ENCODE measurements at regions not wholly inside any gene's neighbourhood (a gene's known extent, or its start where the extent isn't known, plus 50 kb on each side); places are given as distances from the start of the nearest gene placed in this dataset.

GRCh38 chr1:243944429-243945160 lies 94.6 kb upstream of the AKT3 start:
- H3K9ac ChIP-seq (ENCODE audit: low read depth, low read length), result no peak overlapping the region
- H3K4me1 ChIP-seq (ENCODE audit: control insufficient read depth, insufficient read depth, low read length), result peaks cover 20% of the 10 kb centered on the region
- no peak overlapping the region for H3K27ac ChIP-seq (ENCODE audit: low read depth, low read length)
- no peaks in the 10 kb centered on the region for H3K9me3 ChIP-seq (ENCODE audit: control insufficient read depth, insufficient read depth, low read length)
- no peaks in the 10 kb centered on the region for H3K36me3 ChIP-seq (ENCODE audit: control insufficient read depth, insufficient read depth, low read length)
- H3K4me3 ChIP-seq (ENCODE audit: low read depth, low read length), result peak overlapping the region; percentile 48; the same call in 1 of the 2 replicates
- H3K27me3 ChIP-seq (ENCODE audit: control insufficient read depth, insufficient read depth, low read length), result peaks cover 21% of the 10 kb centered on the region

GRCh38 chr1:243943671-243944428 lies 93.8 kb upstream of the AKT3 start:
- H3K27ac ChIP-seq (ENCODE audit: low read depth, low read length), result no peak overlapping the region
- no peaks in the 10 kb centered on the region for H3K36me3 ChIP-seq (ENCODE audit: control insufficient read depth, insufficient read depth, low read length)
- peaks cover 20% of the 10 kb centered on the region for H3K4me1 ChIP-seq (ENCODE audit: control insufficient read depth, insufficient read depth, low read length)
- H3K9me3 ChIP-seq (ENCODE audit: control insufficient read depth, insufficient read depth, low read length), result no peaks in the 10 kb centered on the region
- peaks cover 21% of the 10 kb centered on the region for H3K27me3 ChIP-seq (ENCODE audit: control insufficient read depth, insufficient read depth, low read length)
- no peak overlapping the region for H3K9ac ChIP-seq (ENCODE audit: low read depth, low read length)
- H3K4me3 ChIP-seq (ENCODE audit: low read depth, low read length), result peak overlapping the region; percentile 48; the same call in 1 of the 2 replicates

- Histone ChIP-seq H3K27me3 (ENCODE audit: control insufficient read depth, insufficient read depth, low read length) (peaks cover 21% of the 10 kb centered on the region), H3K4me3 (ENCODE audit: low read depth, low read length) (no peak overlapping the region), H3K27ac (ENCODE audit: low read depth, low read length) (no peak overlapping the region), H3K36me3 (ENCODE audit: control insufficient read depth, insufficient read depth, low read length) (no peaks in the 10 kb centered on the region), H3K9ac (ENCODE audit: low read depth, low read length) (no peak overlapping the region), H3K4me1 (ENCODE audit: control insufficient read depth, insufficient read depth, low read length) (peaks cover 20% of the 10 kb centered on the region), H3K9me3 (ENCODE audit: control insufficient read depth, insufficient read depth, low read length) (no peaks in the 10 kb centered on the region)
Observed at GRCh38 chr1:243942196-243943150, 92.4 kb upstream of the AKT3 start.

DNA sequence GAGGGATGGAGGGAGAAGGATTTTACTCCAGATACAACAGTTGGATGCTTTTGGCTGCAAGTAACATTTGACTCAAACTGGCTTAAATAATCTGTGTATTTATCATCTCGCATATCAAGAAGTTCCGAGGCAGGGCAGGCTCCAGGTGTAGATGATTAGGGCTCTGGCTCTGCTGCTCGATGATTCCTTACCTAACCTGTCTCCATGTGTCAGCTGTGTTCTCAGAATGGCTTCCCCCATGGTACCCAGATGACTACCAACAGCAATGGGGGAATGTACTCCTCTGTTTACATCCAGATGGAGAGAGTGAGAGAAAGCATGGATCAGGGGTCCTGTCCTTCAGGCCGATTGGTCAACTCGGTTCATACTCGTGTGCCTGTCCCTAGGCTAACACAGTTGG lies 90.4 kb upstream of the AKT3 start:
- H3K27ac ChIP-seq (ENCODE audit: low read depth, low read length), result no peak overlapping the region
- H3K9me3 ChIP-seq (ENCODE audit: control insufficient read depth, insufficient read depth, low read length), result no peaks in the 10 kb centered on the region
- no peak overlapping the region for H3K4me3 ChIP-seq (ENCODE audit: low read depth, low read length)
- no peak overlapping the region for H3K9ac ChIP-seq (ENCODE audit: low read depth, low read length)
- H3K4me1 ChIP-seq (ENCODE audit: control insufficient read depth, insufficient read depth, low read length), result peaks cover 11% of the 10 kb centered on the region; the same call in 1 of the 2 replicates
- peaks cover 8% of the 10 kb centered on the region for H3K27me3 ChIP-seq (ENCODE audit: control insufficient read depth, insufficient read depth, low read length)
- H3K36me3 ChIP-seq (ENCODE audit: control insufficient read depth, insufficient read depth, low read length), result no peaks in the 10 kb centered on the region

DNA sequence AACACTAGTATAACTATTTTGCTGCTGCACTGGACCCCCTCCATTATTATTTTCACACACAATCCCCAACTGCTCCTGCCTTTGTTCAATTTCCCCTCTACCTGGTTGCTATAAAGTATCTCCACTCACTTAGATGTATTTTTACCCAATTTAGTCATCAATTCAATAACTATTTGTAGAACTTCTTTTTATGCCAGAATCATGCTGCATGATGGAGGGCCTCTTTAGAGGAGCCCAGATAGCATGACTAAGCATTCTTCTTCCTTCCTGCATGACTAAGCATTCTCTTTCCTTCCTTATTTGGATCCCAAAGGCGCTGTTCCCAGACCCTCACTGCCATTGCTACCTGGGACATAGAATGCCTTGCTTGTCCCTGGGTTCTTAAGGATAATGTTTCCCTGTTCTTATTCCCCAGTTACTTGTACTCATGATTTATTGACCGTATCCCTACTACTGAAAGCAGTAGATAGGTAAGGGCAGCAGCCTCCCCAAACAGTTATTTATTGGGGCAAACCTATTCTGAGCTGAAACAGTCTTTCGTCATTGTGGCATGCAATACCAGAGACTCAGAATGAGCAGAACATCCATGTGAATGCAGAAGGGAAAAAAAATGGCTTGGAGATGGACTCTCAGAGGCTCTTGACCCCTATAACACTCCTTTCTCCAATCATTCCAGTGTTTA lies 89.3 kb upstream of the AKT3 start:
- no peaks in the 10 kb centered on the region for H3K9me3 ChIP-seq (ENCODE audit: control insufficient read depth, insufficient read depth, low read length)
- no peak overlapping the region for H3K4me3 ChIP-seq (ENCODE audit: low read depth, low read length)
- no peaks in the 10 kb centered on the region; the same call in 1 of the 2 replicates for H3K27me3 ChIP-seq (ENCODE audit: control insufficient read depth, insufficient read depth, low read length)
- H3K36me3 ChIP-seq (ENCODE audit: control insufficient read depth, insufficient read depth, low read length), result no peaks in the 10 kb centered on the region
- H3K27ac ChIP-seq (ENCODE audit: low read depth, low read length), result no peak overlapping the region
- H3K9ac ChIP-seq (ENCODE audit: low read depth, low read length), result no peak overlapping the region
- H3K4me1 ChIP-seq (ENCODE audit: control insufficient read depth, insufficient read depth, low read length), result 0 out of 2 replicates have a peak, but pooled peaks cover 6% of the 10 kb centered on the region

DNA sequence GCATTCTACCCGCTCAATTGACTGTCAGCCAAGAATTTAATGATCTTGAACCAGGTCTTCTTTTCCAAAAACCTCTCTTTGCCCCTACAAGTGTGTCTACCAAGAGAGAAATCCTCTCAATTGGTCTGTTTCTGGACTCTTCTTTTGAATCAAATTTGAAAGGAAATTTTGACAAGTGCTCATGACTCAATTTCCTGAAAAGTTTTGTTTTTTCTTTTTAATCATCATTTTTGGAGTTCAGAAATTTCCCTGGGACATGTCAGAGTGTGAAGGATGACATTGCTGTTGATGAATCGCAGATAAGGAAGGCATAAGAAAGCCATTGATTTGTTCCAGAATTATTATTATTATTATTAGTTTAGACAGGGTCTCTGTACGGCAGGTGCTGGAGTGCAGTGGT lies 88.2 kb upstream of the AKT3 start:
- H3K4me1 ChIP-seq (ENCODE audit: control insufficient read depth, insufficient read depth, low read length), result no peaks in the 10 kb centered on the region
- no peaks in the 10 kb centered on the region for H3K36me3 ChIP-seq (ENCODE audit: control insufficient read depth, insufficient read depth, low read length)
- H3K27me3 ChIP-seq (ENCODE audit: control insufficient read depth, insufficient read depth, low read length), result no peaks in the 10 kb centered on the region
- H3K9me3 ChIP-seq (ENCODE audit: control insufficient read depth, insufficient read depth, low read length), result no peaks in the 10 kb centered on the region
- H3K9ac ChIP-seq (ENCODE audit: low read depth, low read length), result no peak overlapping the region
- H3K27ac ChIP-seq (ENCODE audit: low read depth, low read length), result no peak overlapping the region
- H3K4me3 ChIP-seq (ENCODE audit: low read depth, low read length), result no peak overlapping the region

GRCh38 chr1:243933495-243933894 lies 83.5 kb upstream of the AKT3 start:
- Histone ChIP-seq H3K36me3 (ENCODE audit: control insufficient read depth, insufficient read depth, low read length) (no peaks in the 10 kb centered on the region), H3K4me1 (ENCODE audit: control insufficient read depth, insufficient read depth, low read length) (peaks cover 8% of the 10 kb centered on the region; the same call in 1 of the 2 replicates)

DNA sequence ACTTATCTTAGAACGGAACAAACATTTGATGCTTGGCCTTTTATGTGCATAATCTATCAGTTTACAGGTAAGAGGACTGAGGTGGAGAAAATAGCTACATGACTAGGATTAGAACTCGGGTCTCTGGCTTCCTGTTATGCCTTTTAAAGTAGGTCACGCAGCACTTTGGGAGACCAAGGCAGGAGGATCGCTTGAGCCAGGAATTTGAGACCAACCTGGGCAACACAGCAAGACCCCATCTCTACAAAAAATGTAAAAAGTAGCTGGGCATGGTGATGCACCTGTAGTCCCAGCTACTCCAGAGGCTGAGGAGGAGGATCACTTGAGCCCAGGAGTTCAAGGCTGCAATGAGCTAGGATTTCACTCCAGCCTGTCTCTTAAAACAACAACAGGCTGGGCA lies 81.9 kb upstream of the AKT3 start:
- no peaks in the 10 kb centered on the region for H3K9me3 ChIP-seq (ENCODE audit: control insufficient read depth, insufficient read depth, low read length)
- H3K27me3 ChIP-seq (ENCODE audit: control insufficient read depth, insufficient read depth, low read length), result no peaks in the 10 kb centered on the region
- H3K27ac ChIP-seq (ENCODE audit: low read depth, low read length), result no peak overlapping the region
- H3K36me3 ChIP-seq (ENCODE audit: control insufficient read depth, insufficient read depth, low read length), result no peaks in the 10 kb centered on the region
- H3K9ac ChIP-seq (ENCODE audit: low read depth, low read length), result no peak overlapping the region
- peaks cover 14% of the 10 kb centered on the region for H3K4me1 ChIP-seq (ENCODE audit: control insufficient read depth, insufficient read depth, low read length)
- H3K4me3 ChIP-seq (ENCODE audit: low read depth, low read length), result no peak overlapping the region

More at GRCh38 chr1:243933495-243933894, 83.5 kb upstream of the AKT3 start:
- Histone ChIP-seq H3K4me3 (ENCODE audit: low read depth, low read length) (no peak overlapping the region), H3K9ac (ENCODE audit: low read depth, low read length) (no peak overlapping the region), H3K27me3 (ENCODE audit: control insufficient read depth, insufficient read depth, low read length) (no peaks in the 10 kb centered on the region), H3K9me3 (ENCODE audit: control insufficient read depth, insufficient read depth, low read length) (no peaks in the 10 kb centered on the region), H3K27ac (ENCODE audit: low read depth, low read length) (no peak overlapping the region)

GRCh38 chr1:243930822-243931671 lies 81.0 kb upstream of the AKT3 start:
- no peak overlapping the region for H3K9ac ChIP-seq (ENCODE audit: low read depth, low read length)
- H3K27me3 ChIP-seq (ENCODE audit: control insufficient read depth, insufficient read depth, low read length), result no peaks in the 10 kb centered on the region
- H3K36me3 ChIP-seq (ENCODE audit: control insufficient read depth, insufficient read depth, low read length), result no peaks in the 10 kb centered on the region
- H3K4me3 ChIP-seq (ENCODE audit: low read depth, low read length), result no peak overlapping the region; the same call in 1 of the 2 replicates
- H3K9me3 ChIP-seq (ENCODE audit: control insufficient read depth, insufficient read depth, low read length), result no peaks in the 10 kb centered on the region
- peak overlapping the region; percentile 68 for H3K27ac ChIP-seq (ENCODE audit: low read depth, low read length)
- H3K4me1 ChIP-seq (ENCODE audit: control insufficient read depth, insufficient read depth, low read length), result peaks cover 22% of the 10 kb centered on the region

Measured in HUES48 (cell line).